ENCODE measurements at regions not wholly inside any gene's neighbourhood (a gene's known extent, or its start where the extent isn't known, plus 50 kb on each side); places are given as distances from the start of the nearest gene placed in this dataset.
A peak's percentile ranks its signal among the peaks of the same experiment; 100 is the strongest.
"Not testable (repeated sequence)": the region's sequence is repeated elsewhere in the genome, so short reads cannot be mapped to it uniquely, and the experiment has no call there.

GRCh38 chr5:104080646-104081175, 518.1 kb upstream of the NUDT12 start:
- Histone ChIP-seq H3K4me1 (ENCODE audit: control insufficient read depth, insufficient read depth, low read length) (no peaks in the 10 kb centered on the region), H3K27me3 (ENCODE audit: control insufficient read depth, insufficient read depth, low read length) (no peaks in the 10 kb centered on the region), H3K27ac (ENCODE audit: low read length) (no peak overlapping the region), H3K9me3 (replicated peaks; ENCODE audit: control insufficient read depth, low read depth, low read length) (no peaks in the 10 kb centered on the region), H3K4me3 (ENCODE audit: low read length) (no peak overlapping the region), H3K36me3 (ENCODE audit: control insufficient read depth, insufficient read depth, low read length) (no peaks in the 10 kb centered on the region)
- no peak for DNase-seq
- no CpG with 5 or more reads among the region's 2 CpGs for WGBS (ENCODE audit: insufficient coverage)

DNA sequence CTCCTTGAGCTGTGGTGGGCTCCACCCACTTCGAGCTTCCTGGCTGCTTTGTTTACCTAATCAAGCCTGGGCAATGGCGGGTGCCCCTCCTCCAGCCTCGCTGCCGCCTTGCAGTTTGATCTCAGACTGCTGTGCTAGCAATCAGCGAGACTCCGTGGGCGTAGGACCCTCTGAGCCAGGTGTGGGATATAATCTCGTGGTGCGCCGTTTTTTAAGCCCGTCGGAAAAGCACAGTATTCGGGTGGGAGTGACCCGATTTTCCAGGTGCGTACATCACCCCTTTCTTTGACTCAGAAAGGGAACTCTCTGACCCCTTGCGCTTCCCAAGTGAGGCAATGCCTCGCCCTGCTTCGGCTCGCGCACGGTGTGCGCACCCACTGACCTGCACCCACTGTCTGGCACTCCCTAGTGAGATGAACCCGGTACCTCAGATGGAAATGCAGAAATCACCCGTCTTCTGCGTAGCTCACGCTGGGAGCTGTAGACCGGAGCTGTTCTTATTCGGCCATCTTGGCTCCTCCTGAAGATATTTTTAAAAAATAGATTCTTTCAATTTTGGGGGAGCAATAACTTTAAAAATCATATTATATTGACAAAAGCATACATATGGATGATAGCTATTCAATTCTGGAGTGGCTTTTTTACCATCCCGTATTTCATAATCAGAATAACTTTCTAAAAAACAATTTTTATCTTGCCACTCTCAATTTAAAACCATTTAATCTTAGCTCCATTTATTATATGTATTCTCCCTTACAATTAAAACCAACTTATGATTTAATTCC, 517.5 kb upstream of the NUDT12 start:
- H3K4me1 ChIP-seq (ENCODE audit: control insufficient read depth, insufficient read depth, low read length); H3K4me3 ChIP-seq (ENCODE audit: low read length); H3K36me3 ChIP-seq (ENCODE audit: control insufficient read depth, insufficient read depth, low read length); H3K27ac ChIP-seq (ENCODE audit: low read length); H3K9me3 ChIP-seq (replicated peaks; ENCODE audit: control insufficient read depth, low read depth, low read length); H3K27me3 ChIP-seq (ENCODE audit: control insufficient read depth, insufficient read depth, low read length); DNase-seq: not testable (repeated sequence)
- no CpG with 5 or more reads among the region's 29 CpGs for WGBS (ENCODE audit: insufficient coverage)

GRCh38 chr5:104071887-104072286, 509.3 kb upstream of the NUDT12 start:
- Histone ChIP-seq H3K9me3 (replicated peaks; ENCODE audit: control insufficient read depth, low read depth, low read length) (no peaks in the 10 kb centered on the region), H3K4me3 (ENCODE audit: low read length) (no peak overlapping the region), H3K27ac (ENCODE audit: low read length) (no peak overlapping the region), H3K36me3 (ENCODE audit: control insufficient read depth, insufficient read depth, low read length) (no peaks in the 10 kb centered on the region), H3K27me3 (ENCODE audit: control insufficient read depth, insufficient read depth, low read length) (no peaks in the 10 kb centered on the region), H3K4me1 (ENCODE audit: control insufficient read depth, insufficient read depth, low read length) (no peaks in the 10 kb centered on the region)
- no peak for DNase-seq
- no CpG with 5 or more reads among the region's 2 CpGs for WGBS (ENCODE audit: insufficient coverage)

- Histone ChIP-seq H3K4me1 (ENCODE audit: control insufficient read depth, insufficient read depth, low read length) (no peaks in the 10 kb centered on the region), H3K27me3 (ENCODE audit: control insufficient read depth, insufficient read depth, low read length) (no peaks in the 10 kb centered on the region), H3K4me3 (ENCODE audit: low read length) (no peak overlapping the region), H3K36me3 (ENCODE audit: control insufficient read depth, insufficient read depth, low read length) (no peaks in the 10 kb centered on the region), H3K9me3 (replicated peaks; ENCODE audit: control insufficient read depth, low read depth, low read length) (no peaks in the 10 kb centered on the region), H3K27ac (ENCODE audit: low read length) (no peak overlapping the region)
- no peak for DNase-seq
- WGBS (ENCODE audit: insufficient coverage), result no CpG with 5 or more reads among the region's 9 CpGs
Measured at GRCh38 chr5:104062621-104063377, 500.2 kb upstream of the NUDT12 start.

- 71% methylated on average over 2 of the region's 3 CpGs for WGBS (ENCODE audit: insufficient coverage)
- Histone ChIP-seq H3K36me3 (ENCODE audit: control insufficient read depth, insufficient read depth, low read length) (no peaks in the 10 kb centered on the region), H3K4me1 (ENCODE audit: control insufficient read depth, insufficient read depth, low read length) (no peaks in the 10 kb centered on the region)
Measured at GRCh38 chr5:104061707-104062106, 499.1 kb upstream of the NUDT12 start.

GRCh38 chr5:104053353-104053649, 490.7 kb upstream of the NUDT12 start:
- Histone ChIP-seq H3K36me3 (ENCODE audit: control insufficient read depth, insufficient read depth, low read length) (no peaks in the 10 kb centered on the region), H3K4me1 (ENCODE audit: control insufficient read depth, insufficient read depth, low read length) (no peaks in the 10 kb centered on the region), H3K4me3 (ENCODE audit: low read length) (no peak overlapping the region), H3K27ac (ENCODE audit: low read length) (no peak overlapping the region), H3K27me3 (ENCODE audit: control insufficient read depth, insufficient read depth, low read length) (no peaks in the 10 kb centered on the region), H3K9me3 (replicated peaks; ENCODE audit: control insufficient read depth, low read depth, low read length) (no peaks in the 10 kb centered on the region)
- WGBS (ENCODE audit: insufficient coverage), result no CpG with 5 or more reads among the region's 2 CpGs
- no peak for DNase-seq

More at GRCh38 chr5:104061707-104062106, 499.1 kb upstream of the NUDT12 start:
- Histone ChIP-seq H3K27me3 (ENCODE audit: control insufficient read depth, insufficient read depth, low read length) (no peaks in the 10 kb centered on the region), H3K4me3 (ENCODE audit: low read length) (no peak overlapping the region), H3K9me3 (replicated peaks; ENCODE audit: control insufficient read depth, low read depth, low read length) (no peaks in the 10 kb centered on the region), H3K27ac (ENCODE audit: low read length) (no peak overlapping the region)
- DNase-seq, result no peak

DNA sequence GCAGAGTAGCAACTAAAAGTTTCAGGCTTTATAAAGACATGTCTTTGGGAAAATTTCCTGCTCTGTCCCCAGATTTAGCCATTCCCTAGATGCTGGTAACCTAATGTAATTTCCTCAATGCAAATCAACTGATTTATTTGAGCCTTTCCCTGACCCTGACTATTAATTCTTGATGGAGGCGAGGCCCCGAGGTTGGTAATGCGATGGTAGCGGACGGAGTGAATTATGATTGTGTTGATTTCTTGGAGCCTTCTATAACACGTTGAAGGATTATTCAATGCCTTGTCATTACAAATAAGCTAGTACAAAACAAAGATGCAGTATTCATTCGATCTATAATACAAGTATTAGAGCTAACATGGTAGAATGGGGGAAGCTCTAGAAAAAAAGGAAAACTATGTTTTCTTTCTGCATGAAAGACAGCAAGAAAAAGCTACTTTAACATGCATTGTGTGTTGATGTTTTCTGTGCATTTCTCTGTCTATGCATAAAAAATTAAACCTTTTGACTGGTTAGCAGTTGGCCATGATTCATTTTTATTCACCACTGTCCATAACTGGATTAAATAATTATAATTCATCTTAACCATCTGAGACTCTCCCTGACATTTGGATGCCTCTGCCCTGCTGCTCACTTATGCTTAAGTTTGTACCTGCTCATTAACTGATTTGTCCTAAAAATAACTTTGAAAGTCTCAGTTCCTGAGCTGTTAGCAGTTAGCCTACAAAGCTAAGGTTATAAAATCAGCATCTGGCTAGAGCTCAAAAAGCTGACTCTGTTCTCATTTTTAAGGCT, 490.2 kb upstream of the NUDT12 start:
- Histone ChIP-seq H3K36me3 (ENCODE audit: control insufficient read depth, insufficient read depth, low read length) (no peaks in the 10 kb centered on the region), H3K27me3 (ENCODE audit: control insufficient read depth, insufficient read depth, low read length) (no peaks in the 10 kb centered on the region), H3K27ac (ENCODE audit: low read length) (no peak overlapping the region), H3K4me1 (ENCODE audit: control insufficient read depth, insufficient read depth, low read length) (no peaks in the 10 kb centered on the region), H3K9me3 (replicated peaks; ENCODE audit: control insufficient read depth, low read depth, low read length) (no peaks in the 10 kb centered on the region), H3K4me3 (ENCODE audit: low read length) (no peak overlapping the region)
- DNase-seq, result peak; percentile 1
- no CpG with 5 or more reads among the region's 7 CpGs for WGBS (ENCODE audit: insufficient coverage)

GRCh38 chr5:104050436-104050835, 487.8 kb upstream of the NUDT12 start:
- Histone ChIP-seq H3K27me3 (ENCODE audit: control insufficient read depth, insufficient read depth, low read length) (no peaks in the 10 kb centered on the region), H3K4me1 (ENCODE audit: control insufficient read depth, insufficient read depth, low read length) (no peaks in the 10 kb centered on the region), H3K27ac (ENCODE audit: low read length) (no peak overlapping the region), H3K4me3 (ENCODE audit: low read length) (no peak overlapping the region), H3K9me3 (replicated peaks; ENCODE audit: control insufficient read depth, low read depth, low read length) (no peaks in the 10 kb centered on the region), H3K36me3 (ENCODE audit: control insufficient read depth, insufficient read depth, low read length) (no peaks in the 10 kb centered on the region)
- peak; percentile 29 for DNase-seq

DNA sequence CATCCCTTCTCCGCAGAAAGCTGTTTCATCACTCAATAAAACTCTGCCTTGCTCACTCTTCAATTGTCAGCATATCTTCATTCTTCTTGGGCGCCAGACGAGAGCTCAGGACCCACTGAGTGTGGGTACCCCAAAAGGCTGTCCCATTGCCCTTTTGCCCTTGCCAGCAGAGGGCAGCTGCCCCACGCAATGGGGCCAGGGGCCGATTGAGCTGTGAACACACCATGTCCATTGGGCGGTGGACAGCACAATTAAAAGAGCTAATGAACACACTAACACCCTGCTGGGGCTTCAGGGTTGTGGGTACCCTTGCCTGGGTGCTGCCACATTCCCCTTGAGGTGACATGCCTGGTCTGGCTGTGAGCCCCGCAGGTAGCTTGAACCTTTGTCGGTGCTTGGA, 487.2 kb upstream of the NUDT12 start:
- Histone ChIP-seq H3K9me3 (replicated peaks; ENCODE audit: control insufficient read depth, low read depth, low read length) (no peaks in the 10 kb centered on the region), H3K4me3 (ENCODE audit: low read length) (no peak overlapping the region), H3K36me3 (ENCODE audit: control insufficient read depth, insufficient read depth, low read length) (no peaks in the 10 kb centered on the region), H3K27me3 (ENCODE audit: control insufficient read depth, insufficient read depth, low read length) (no peaks in the 10 kb centered on the region), H3K4me1 (ENCODE audit: control insufficient read depth, insufficient read depth, low read length) (no peaks in the 10 kb centered on the region), H3K27ac (ENCODE audit: low read length) (no peak overlapping the region)
- no peak for DNase-seq
- WGBS (ENCODE audit: insufficient coverage), result 93% methylated on average over 8 of the region's 8 CpGs

- DNase-seq, result no peak
- H3K36me3 ChIP-seq (ENCODE audit: control insufficient read depth, insufficient read depth, low read length), result no peaks in the 10 kb centered on the region
- H3K9me3 ChIP-seq (replicated peaks; ENCODE audit: control insufficient read depth, low read depth, low read length), result no peaks in the 10 kb centered on the region
- H3K27ac ChIP-seq (ENCODE audit: low read length), result no peak overlapping the region
- no peaks in the 10 kb centered on the region for H3K27me3 ChIP-seq (ENCODE audit: control insufficient read depth, insufficient read depth, low read length)
- no peak overlapping the region for H3K4me3 ChIP-seq (ENCODE audit: low read length)
- no CpG with 5 or more reads among the region's 2 CpGs for WGBS (ENCODE audit: insufficient coverage)
- H3K4me1 ChIP-seq (ENCODE audit: control insufficient read depth, insufficient read depth, low read length), result no peaks in the 10 kb centered on the region
Measured at GRCh38 chr5:104048231-104048630, 485.6 kb upstream of the NUDT12 start.

Data from muscle of leg (tissue), 3 donors.